ENCODE measurements at regions not wholly inside any gene's neighbourhood (a gene's known extent, or its start where the extent isn't known, plus 50 kb on each side); places are given as distances from the start of the nearest gene placed in this dataset.

GRCh38 chr2:11997142-11997541, 250.7 kb downstream of the LPIN1 start:
- TF ChIP-seq CTCF (IDR thresholded peaks at IDR 0.05) (no peak), POLR2A (IDR thresholded peaks at IDR 0.05) (no peak)

Measured in right lobe of liver (tissue), 4 donors.